SK-N-MC (cell line): ENCODE measurements at regions not wholly inside any gene's neighbourhood (a gene's known extent, or its start where the extent isn't known, plus 50 kb on each side); places are given as distances from the start of the nearest gene placed in this dataset.

ENCODE experiments used
- EZH2 ChIP-seq: fragments of 200-600 bp; sonication (generic); IDR thresholded peaks from one replicate; pipeline ENCODE4 v1.6.1; 2017; ENCODE audit warnings: antibody characterized with exemption
- FOXP2 ChIP-seq: optimal IDR thresholded peaks from 2 replicates; pipeline ENCODE3; 2011; ENCODE audit warnings: mild to moderate bottlenecking, moderate library complexity; ENCODE audit not compliant: insufficient read depth; ENCODE audit errors: extremely low read length, control extremely low read depth
- POLR2AphosphoS5 ChIP-seq: IDR thresholded peaks from 2 replicates; pipeline ENCODE4 v1.6.1; 2012; ENCODE audit warnings: mild to moderate bottlenecking, low read depth, low read length, borderline replicate concordance

DNA sequence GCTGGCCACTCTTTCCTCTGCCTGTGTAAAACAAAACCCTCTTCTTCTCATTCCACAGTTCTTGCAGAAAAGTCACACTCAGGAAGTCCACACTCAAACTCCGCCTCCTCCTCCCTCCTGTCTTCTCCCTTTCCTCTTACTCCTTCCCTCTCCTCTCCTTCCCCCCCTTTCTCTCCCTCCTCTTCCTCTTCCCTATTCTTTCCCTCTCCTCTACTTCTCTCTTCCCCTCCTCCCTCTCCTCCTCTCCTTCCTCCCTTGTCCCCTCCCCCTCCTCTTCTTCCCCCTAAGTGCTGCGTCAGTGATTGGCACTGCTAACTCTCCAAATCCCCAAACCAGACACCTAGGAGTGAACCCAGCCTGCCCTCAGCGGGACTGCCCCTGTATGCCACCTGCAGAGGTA lies 67.0 kb downstream of the ZNF467 start:
- TF ChIP-seq POLR2AphosphoS5, result no peak
- TF ChIP-seq EZH2, result no peak
- no peak for TF ChIP-seq FOXP2
